Erythroblast (primary cell): ENCODE measurements at regions not wholly inside any gene's neighbourhood (a gene's known extent, or its start where the extent isn't known, plus 50 kb on each side); places are given as distances from the start of the nearest gene placed in this dataset.

Experiments used
- GATA1 ChIP-seq: IDR thresholded peaks from 2 replicates; pipeline ENCODE4 v1.6.1; 2011; ENCODE audit warnings: low read depth, mild to moderate bottlenecking, control low read depth, low read length, moderate library complexity
- POLR2A ChIP-seq: IDR thresholded peaks from 2 replicates; pipeline ENCODE4 v1.6.1; 2011; ENCODE audit warnings: mild to moderate bottlenecking, low read length

GRCh38 chr4:41838590-41838989 lies 90.1 kb upstream of the PHOX2B start:
- TF ChIP-seq POLR2A (no peak), GATA1 (no peak)
